ENCODE measurements at regions not wholly inside any gene's neighbourhood (a gene's known extent, or its start where the extent isn't known, plus 50 kb on each side); places are given as distances from the start of the nearest gene placed in this dataset.

DNA sequence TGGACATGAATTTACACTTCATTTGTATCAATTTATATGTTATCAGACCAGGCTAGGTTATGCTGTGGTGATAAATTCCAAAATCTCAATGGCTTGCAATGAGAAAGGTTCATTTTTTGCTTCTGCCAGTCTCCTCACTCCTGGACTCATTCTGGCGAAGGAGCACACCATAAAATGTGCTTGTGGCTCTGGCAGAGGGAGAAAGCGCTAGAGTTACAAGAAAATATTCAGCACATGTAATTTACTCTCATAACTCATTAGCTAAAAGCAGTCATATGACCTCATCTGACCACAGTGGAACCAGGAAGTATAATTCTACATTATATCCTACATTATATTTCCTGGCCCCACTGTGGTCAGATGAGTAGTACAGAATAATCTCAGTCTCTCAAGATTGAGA lies 193.8 kb downstream of the BCHE start:
- intact Hi-C loops (cut with DNase I) = no loop called here
- ATAC-seq = peak; percentile 55
- 84 to 88% methylated on average over 2 of the region's 2 CpGs for WGBS, 2 donors

GRCh38 chr3:165642761-165643420 lies 194.3 kb downstream of the BCHE start:
- intact Hi-C loops (cut with DNase I) = no loop called here
- DNase-seq (peak; percentile 63 to 76 (median 65)), ATAC-seq (peak; percentile 92)
- Histone ChIP-seq H3K4me1 (peaks cover 5% of the 10 kb centered on the region), H3K27me3 (no peaks in the 10 kb centered on the region), H3K9me3 (no peaks in the 10 kb centered on the region), H3K27ac (peak overlapping the region in 1 of 4 donors; percentile 9), H3K4me3 (no peak overlapping the region), H3K36me3 (replicated peaks in 1 of 2; ENCODE audit: insufficient read depth in 1 of 2, low read depth in 2 of 2) (no peaks in the 10 kb centered on the region)
- 50 to 53% methylated on average over 4 of the region's 4 CpGs for WGBS, 2 donors
- no peak for TF ChIP-seq POLR2A (IDR thresholded peaks at IDR 0.05)
- TF ChIP-seq CTCF (IDR thresholded peaks at IDR 0.05) = no peak

More for the DNA sequence above, 193.8 kb downstream of the BCHE start:
- H3K9me3 ChIP-seq = no peaks in the 10 kb centered on the region
- no peak for TF ChIP-seq CTCF (IDR thresholded peaks at IDR 0.05)
- TF ChIP-seq POLR2A (IDR thresholded peaks at IDR 0.05) = no peak
- no peak overlapping the region for H3K4me3 ChIP-seq
- no peaks in the 10 kb centered on the region for H3K27me3 ChIP-seq
- peaks cover 5% of the 10 kb centered on the region for H3K4me1 ChIP-seq
- no peaks in the 10 kb centered on the region for H3K36me3 ChIP-seq (replicated peaks in 1 of 2; ENCODE audit: insufficient read depth in 1 of 2, low read depth in 2 of 2)
- DNase-seq = no peak
- H3K27ac ChIP-seq = peak overlapping the region in 1 of 4 donors; percentile 9

- no peak overlapping the region for H3K27ac ChIP-seq
- no peaks in the 10 kb centered on the region for H3K36me3 ChIP-seq (replicated peaks in 1 of 2; ENCODE audit: insufficient read depth in 1 of 2, low read depth in 2 of 2)
- H3K4me1 ChIP-seq = peaks cover 5% of the 10 kb centered on the region
- no peak overlapping the region for H3K4me3 ChIP-seq
- no peak for TF ChIP-seq POLR2A (IDR thresholded peaks at IDR 0.05)
- TF ChIP-seq CTCF (IDR thresholded peaks at IDR 0.05) = no peak
- H3K27me3 ChIP-seq = no peaks in the 10 kb centered on the region
- intact Hi-C loops (cut with DNase I) = no loop called here
- DNase-seq (no peak), ATAC-seq (no peak)
- no peaks in the 10 kb centered on the region for H3K9me3 ChIP-seq
- 76 to 80% methylated on average over 5 of the region's 5 CpGs for WGBS, 2 donors
Measured at GRCh38 chr3:165641569-165642310, 195.5 kb downstream of the BCHE start.

GRCh38 chr3:165640970-165641369 lies 196.3 kb downstream of the BCHE start:
- Histone ChIP-seq H3K4me1 (peaks cover 5% of the 10 kb centered on the region), H3K36me3 (replicated peaks in 1 of 2; ENCODE audit: insufficient read depth in 1 of 2, low read depth in 2 of 2) (no peaks in the 10 kb centered on the region), H3K9me3 (no peaks in the 10 kb centered on the region), H3K27ac (no peak overlapping the region), H3K4me3 (no peak overlapping the region), H3K27me3 (no peaks in the 10 kb centered on the region)
- TF ChIP-seq POLR2A (IDR thresholded peaks at IDR 0.05) = no peak
- TF ChIP-seq CTCF (IDR thresholded peaks at IDR 0.05) = no peak
- 53 to 71% methylated on average over 1 of the region's 1 CpG for WGBS, 2 donors
- intact Hi-C loops (cut with DNase I) = no loop called here
- DNase-seq = no peak
- no peak for ATAC-seq
